ENCODE measurements at regions not wholly inside any gene's neighbourhood (a gene's known extent, or its start where the extent isn't known, plus 50 kb on each side); places are given as distances from the start of the nearest gene placed in this dataset.
"Not testable (repeated sequence)": the region's sequence is repeated elsewhere in the genome, so short reads cannot be mapped to it uniquely, and the experiment has no call there.

- Histone ChIP-seq H3K9ac (ENCODE audit: low read length) (no peak overlapping the region), H3K9me3 (ENCODE audit: insufficient read depth, low read length) (no peaks in the 10 kb centered on the region), H3K4me3 (ENCODE audit: low read length) (no peak overlapping the region), H4K20me1 (ENCODE audit: insufficient read depth, low read length) (no peaks in the 10 kb centered on the region), H3K79me2 (ENCODE audit: low read length) (no peaks in the 10 kb centered on the region), H3K27me3 (ENCODE audit: low read depth, low read length) (no peaks in the 10 kb centered on the region), H3K4me2 (ENCODE audit: low read length) (no peak overlapping the region), H3K4me1 (ENCODE audit: low read length) (no peaks in the 10 kb centered on the region), H3K36me3 (replicated peaks; ENCODE audit: low read depth, low read length) (no peaks in the 10 kb centered on the region), H3K27ac (ENCODE audit: low read length) (no peak overlapping the region), H2AFZ (ENCODE audit: low read depth, low read length) (no peak overlapping the region)
- TF ChIP-seq CTCF (IDR thresholded peaks at IDR 0.05; ENCODE audit: low read depth, low read length), result no peak
- TF ChIP-seq EZH2phosphoT487 (IDR thresholded peaks at IDR 0.05; ENCODE audit: low read depth), result no peak
Measured at GRCh38 chr15:91435113-91435512, 335.1 kb downstream of the SV2B start.

GRCh38 chr15:91444656-91445055 lies 344.6 kb downstream of the SV2B start:
- Histone ChIP-seq H3K36me3 (replicated peaks; ENCODE audit: low read depth, low read length) (no peaks in the 10 kb centered on the region), H3K4me1 (ENCODE audit: low read length) (no peaks in the 10 kb centered on the region), H3K4me3 (ENCODE audit: low read length) (no peak overlapping the region), H3K4me2 (ENCODE audit: low read length) (no peak overlapping the region), H2AFZ (ENCODE audit: low read depth, low read length) (no peak overlapping the region), H3K27ac (ENCODE audit: low read length) (no peak overlapping the region), H3K27me3 (ENCODE audit: low read depth, low read length) (peaks cover 18% of the 10 kb centered on the region), H3K79me2 (ENCODE audit: low read length) (no peaks in the 10 kb centered on the region), H3K9ac (ENCODE audit: low read length) (no peak overlapping the region), H4K20me1 (ENCODE audit: insufficient read depth, low read length) (no peaks in the 10 kb centered on the region), H3K9me3 (ENCODE audit: insufficient read depth, low read length) (no peaks in the 10 kb centered on the region)
- TF ChIP-seq EZH2phosphoT487 (IDR thresholded peaks at IDR 0.05; ENCODE audit: low read depth) (no peak), CTCF (IDR thresholded peaks at IDR 0.05; ENCODE audit: low read depth, low read length) (no peak)

GRCh38 chr15:91445695-91446228 lies 345.7 kb downstream of the SV2B start:
- Histone ChIP-seq H3K9ac (ENCODE audit: low read length) (no peak overlapping the region), H3K4me3 (ENCODE audit: low read length) (no peak overlapping the region), H3K27me3 (ENCODE audit: low read depth, low read length) (peaks cover 18% of the 10 kb centered on the region), H3K4me2 (ENCODE audit: low read length) (no peak overlapping the region), H4K20me1 (ENCODE audit: insufficient read depth, low read length) (no peaks in the 10 kb centered on the region), H3K4me1 (ENCODE audit: low read length) (no peaks in the 10 kb centered on the region), H3K9me3 (ENCODE audit: insufficient read depth, low read length) (no peaks in the 10 kb centered on the region), H3K36me3 (replicated peaks; ENCODE audit: low read depth, low read length) (no peaks in the 10 kb centered on the region), H2AFZ (ENCODE audit: low read depth, low read length) (no peak overlapping the region), H3K79me2 (ENCODE audit: low read length) (no peaks in the 10 kb centered on the region), H3K27ac (ENCODE audit: low read length) (no peak overlapping the region)
- no peak for TF ChIP-seq EZH2phosphoT487 (IDR thresholded peaks at IDR 0.05; ENCODE audit: low read depth)
- no peak for TF ChIP-seq CTCF (IDR thresholded peaks at IDR 0.05; ENCODE audit: low read depth, low read length)

GRCh38 chr15:91447991-91448644 lies 348.1 kb downstream of the SV2B start:
- no peak overlapping the region for H3K27ac ChIP-seq (ENCODE audit: low read length)
- H2AFZ ChIP-seq (ENCODE audit: low read depth, low read length), result no peak overlapping the region
- H3K4me2 ChIP-seq (ENCODE audit: low read length), result no peak overlapping the region
- H3K9me3 ChIP-seq (ENCODE audit: insufficient read depth, low read length), result no peaks in the 10 kb centered on the region
- H4K20me1 ChIP-seq (ENCODE audit: insufficient read depth, low read length), result no peaks in the 10 kb centered on the region
- H3K79me2 ChIP-seq (ENCODE audit: low read length), result no peaks in the 10 kb centered on the region
- H3K27me3 ChIP-seq (ENCODE audit: low read depth, low read length), result peaks cover 13% of the 10 kb centered on the region
- no peak overlapping the region for H3K4me3 ChIP-seq (ENCODE audit: low read length)
- H3K36me3 ChIP-seq (replicated peaks; ENCODE audit: low read depth, low read length), result no peaks in the 10 kb centered on the region
- TF ChIP-seq CTCF (IDR thresholded peaks at IDR 0.05; ENCODE audit: low read depth, low read length), result no peak
- TF ChIP-seq EZH2phosphoT487 (IDR thresholded peaks at IDR 0.05; ENCODE audit: low read depth), result no peak
- H3K9ac ChIP-seq (ENCODE audit: low read length), result no peak overlapping the region
- no peaks in the 10 kb centered on the region for H3K4me1 ChIP-seq (ENCODE audit: low read length)

GRCh38 chr15:91453376-91453775 lies 353.3 kb downstream of the SV2B start:
- H4K20me1 ChIP-seq (ENCODE audit: insufficient read depth, low read length); H3K4me1 ChIP-seq (ENCODE audit: low read length); H3K9ac ChIP-seq (ENCODE audit: low read length); H3K27ac ChIP-seq (ENCODE audit: low read length); H3K9me3 ChIP-seq (ENCODE audit: insufficient read depth, low read length); H3K27me3 ChIP-seq (ENCODE audit: low read depth, low read length); H3K79me2 ChIP-seq (ENCODE audit: low read length); H3K4me3 ChIP-seq (ENCODE audit: low read length); H2AFZ ChIP-seq (ENCODE audit: low read depth, low read length); H3K4me2 ChIP-seq (ENCODE audit: low read length); H3K36me3 ChIP-seq (replicated peaks; ENCODE audit: low read depth, low read length): not testable (repeated sequence)

Data from OCI-LY3 (cell line).